ENCODE measurements at regions not wholly inside any gene's neighbourhood (a gene's known extent, or its start where the extent isn't known, plus 50 kb on each side); places are given as distances from the start of the nearest gene placed in this dataset.

DNA sequence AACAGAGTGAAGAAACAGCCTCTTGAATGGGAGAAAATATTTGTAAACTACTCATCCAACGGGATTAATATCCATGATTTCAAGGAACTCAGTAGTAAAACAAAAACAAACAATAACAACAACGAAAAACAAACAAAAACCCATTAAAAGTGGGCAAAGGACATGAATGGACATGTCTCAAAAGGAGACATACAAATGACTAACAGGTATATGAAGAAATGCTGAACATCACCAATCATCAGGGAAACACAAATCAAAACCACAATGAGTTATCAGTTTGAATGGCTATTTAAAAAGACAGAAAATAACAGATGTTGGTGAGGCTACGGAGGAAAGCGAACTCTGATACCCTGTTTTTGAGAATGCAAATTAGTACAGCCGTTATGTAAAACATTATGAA lies 224.8 kb upstream of the NRXN1 start:
- no peak for TF ChIP-seq POLR2A (IDR thresholded peaks at IDR 0.05; ENCODE audit: low read depth, low read length)
- DNase-seq (ENCODE audit: insufficient read length, low spot score) (no peak), FAIRE-seq (no peak)

DNA sequence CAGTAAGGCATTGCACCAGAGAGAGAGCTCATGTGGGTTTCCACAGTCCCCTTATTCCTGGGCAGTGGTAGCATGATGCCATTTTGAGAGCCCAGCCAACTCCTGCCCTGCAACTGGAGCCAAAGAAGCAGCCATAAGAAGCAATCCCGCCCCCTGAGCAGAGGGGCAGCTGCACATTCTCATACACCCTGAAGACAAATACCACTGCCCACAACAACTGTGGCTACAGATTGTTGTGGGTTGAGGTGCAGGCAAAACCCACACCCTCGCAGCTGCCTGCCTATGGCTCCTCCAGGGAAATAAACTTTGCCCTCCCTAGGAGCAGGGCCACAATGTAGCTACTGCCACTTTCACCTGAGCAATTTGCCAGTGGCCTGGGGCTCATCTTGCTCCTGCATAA lies 219.4 kb upstream of the NRXN1 start:
- FAIRE-seq = no peak
- TF ChIP-seq POLR2A (IDR thresholded peaks at IDR 0.05; ENCODE audit: low read depth, low read length) = no peak
- no peak for DNase-seq (ENCODE audit: insufficient read length, low spot score)

- no peak for TF ChIP-seq POLR2A (IDR thresholded peaks at IDR 0.05; ENCODE audit: low read depth, low read length)
These were observed 215.4 kb upstream of the NRXN1 start for GRCh38 chr2:51247252-51247805.

DNA sequence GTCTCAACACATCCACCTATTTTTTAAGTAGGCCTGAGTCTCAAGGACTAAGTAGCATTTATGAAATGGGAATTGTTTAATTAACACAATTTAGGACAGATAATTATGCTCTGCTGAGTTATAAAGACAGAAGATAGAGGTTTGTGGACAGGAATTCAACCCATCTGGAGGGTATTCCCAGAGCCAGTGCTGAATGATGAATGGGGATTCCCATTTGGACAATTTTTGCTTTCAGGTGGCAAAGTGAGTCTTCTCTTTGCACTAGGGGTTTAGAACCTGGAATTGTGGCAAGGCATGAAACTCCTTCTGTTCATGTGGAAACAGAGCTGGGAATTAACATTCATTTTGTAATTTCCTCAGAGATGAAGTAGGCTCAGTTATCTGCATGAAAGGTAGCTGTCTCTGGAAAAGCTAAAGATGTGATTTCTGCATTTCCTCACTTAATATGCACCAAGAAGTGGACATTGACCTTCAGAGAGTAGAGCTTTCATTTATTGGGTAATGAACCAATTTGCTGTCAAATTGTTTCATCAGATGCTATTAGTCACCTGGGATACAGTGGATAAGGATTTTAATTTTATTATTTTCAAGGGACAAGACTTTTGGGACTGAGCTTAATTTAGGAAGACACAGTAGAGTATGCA lies 212.1 kb upstream of the NRXN1 start:
- no peak for DNase-seq (ENCODE audit: insufficient read length, low spot score)
- TF ChIP-seq POLR2A (IDR thresholded peaks at IDR 0.05; ENCODE audit: low read depth, low read length) = no peak
- no peak for FAIRE-seq

More at GRCh38 chr2:51247252-51247805, 215.4 kb upstream of the NRXN1 start:
- no peak for FAIRE-seq
- DNase-seq (ENCODE audit: insufficient read length, low spot score) = no peak

DNA sequence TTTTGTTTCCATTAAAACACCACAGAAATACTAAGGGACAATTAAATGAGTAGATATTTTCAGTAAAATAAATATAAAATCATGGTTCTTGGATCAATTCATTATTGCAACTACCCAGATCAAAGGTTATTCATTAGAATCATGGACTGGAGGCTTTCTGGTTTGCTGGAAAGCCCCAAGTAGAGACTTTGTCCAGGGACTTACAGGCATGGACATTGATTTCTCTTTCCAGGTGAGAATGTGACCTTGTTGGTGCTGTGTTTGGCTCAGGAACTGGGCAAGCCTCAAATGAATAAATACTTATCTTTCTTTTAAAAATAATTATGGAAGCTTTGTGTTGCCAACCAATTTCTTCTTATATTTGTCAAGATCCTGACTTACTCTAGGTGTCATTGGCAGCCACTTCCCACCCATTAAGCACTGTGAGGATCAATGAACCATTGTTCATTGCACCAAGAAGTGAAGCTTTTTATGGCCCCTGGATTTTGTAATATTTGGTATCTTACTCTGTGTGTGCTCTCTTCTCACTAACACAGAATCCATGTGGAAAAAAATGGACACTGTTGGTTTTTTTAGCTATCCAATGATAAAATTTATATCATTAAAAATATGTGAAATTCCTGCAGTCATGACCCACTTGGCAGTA lies 205.8 kb upstream of the NRXN1 start:
- DNase-seq (ENCODE audit: insufficient read length, low spot score) (no peak), FAIRE-seq (no peak)
- TF ChIP-seq POLR2A (IDR thresholded peaks at IDR 0.05; ENCODE audit: low read depth, low read length) = no peak

- no peak for TF ChIP-seq POLR2A (IDR thresholded peaks at IDR 0.05; ENCODE audit: low read depth, low read length)
- DNase-seq (ENCODE audit: insufficient read length, low spot score) (no peak), FAIRE-seq (no peak)
These were observed 200.1 kb upstream of the NRXN1 start for GRCh38 chr2:51232027-51232426.

DNA sequence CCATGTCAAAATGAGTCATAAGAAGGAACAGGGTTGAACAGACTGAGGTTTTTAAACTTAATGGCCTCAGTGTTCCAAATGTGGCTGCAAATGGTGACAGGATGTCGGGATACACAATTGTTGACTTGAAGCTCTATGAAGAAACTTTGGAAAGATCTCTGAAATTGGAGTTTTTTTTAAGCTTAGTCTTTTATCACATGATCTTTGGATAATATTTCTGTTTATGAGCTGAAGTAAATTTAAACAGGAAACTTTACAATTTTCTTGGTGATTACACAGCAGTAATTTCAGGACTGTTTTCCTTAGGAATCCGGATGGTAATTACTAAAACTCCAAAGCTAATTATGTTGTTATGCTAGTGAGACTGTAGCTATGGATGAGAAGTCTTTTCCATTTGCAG lies 199.1 kb upstream of the NRXN1 start:
- no peak for TF ChIP-seq POLR2A (IDR thresholded peaks at IDR 0.05; ENCODE audit: low read depth, low read length)
- DNase-seq (ENCODE audit: insufficient read length, low spot score) (no peak), FAIRE-seq (no peak)

GRCh38 chr2:51225377-51225776 lies 193.4 kb upstream of the NRXN1 start:
- no peak for DNase-seq (ENCODE audit: insufficient read length, low spot score)
- no peak for FAIRE-seq
- no peak for TF ChIP-seq POLR2A (IDR thresholded peaks at IDR 0.05; ENCODE audit: low read depth, low read length)

GRCh38 chr2:51224790-51225189 lies 192.9 kb upstream of the NRXN1 start:
- TF ChIP-seq POLR2A (IDR thresholded peaks at IDR 0.05; ENCODE audit: low read depth, low read length) = no peak
- FAIRE-seq (no peak), DNase-seq (ENCODE audit: insufficient read length, low spot score) (no peak)

- no peak for DNase-seq (ENCODE audit: insufficient read length, low spot score)
- no peak for TF ChIP-seq POLR2A (IDR thresholded peaks at IDR 0.05; ENCODE audit: low read depth, low read length)
- no peak for FAIRE-seq
These were observed 190.2 kb upstream of the NRXN1 start for GRCh38 chr2:51222106-51222505.

DNA sequence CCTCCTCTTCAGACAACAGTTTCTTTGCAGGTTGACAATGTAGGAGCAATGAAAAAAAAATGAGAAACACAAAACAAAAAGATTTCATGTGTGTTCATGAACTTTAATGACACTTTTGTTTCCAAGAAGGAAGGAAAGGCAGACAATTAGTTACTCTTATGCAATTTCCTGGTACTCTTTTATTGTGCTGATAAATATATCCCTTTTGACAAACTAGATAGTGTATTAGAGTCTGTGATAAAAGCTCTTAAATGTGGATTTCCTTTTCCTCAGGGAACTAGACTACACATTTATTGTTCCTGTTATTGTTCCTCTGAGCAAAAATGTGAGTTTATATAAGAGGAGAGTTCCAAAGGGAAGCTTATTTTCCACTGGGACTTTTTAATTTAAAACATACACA lies 188.7 kb upstream of the NRXN1 start:
- FAIRE-seq (no peak), DNase-seq (ENCODE audit: insufficient read length, low spot score) (no peak)

DNA sequence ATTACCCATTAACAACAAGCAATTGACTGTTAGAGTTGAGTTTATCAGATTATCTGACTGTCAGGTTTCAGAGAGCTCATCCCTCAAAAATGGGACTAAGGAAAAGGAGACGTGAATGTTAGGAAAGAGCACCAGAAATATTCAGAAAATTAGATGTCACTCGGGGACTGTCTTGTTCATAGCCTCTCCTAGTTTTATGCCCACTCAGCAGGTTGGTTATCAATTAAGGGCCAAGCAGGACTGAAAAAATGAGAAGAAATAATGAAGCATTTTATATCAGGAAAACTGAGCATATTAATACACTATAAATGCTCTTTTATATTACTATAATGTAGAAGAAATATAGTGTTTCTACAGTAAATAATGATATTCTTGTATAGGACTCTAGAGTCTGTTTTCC lies 188.1 kb upstream of the NRXN1 start:
- TF ChIP-seq POLR2A (IDR thresholded peaks at IDR 0.05; ENCODE audit: low read depth, low read length) = no peak
- FAIRE-seq (no peak), DNase-seq (ENCODE audit: insufficient read length, low spot score) (no peak)

More for the DNA sequence above, 188.7 kb upstream of the NRXN1 start:
- TF ChIP-seq POLR2A (IDR thresholded peaks at IDR 0.05; ENCODE audit: low read depth, low read length) = no peak

DNA sequence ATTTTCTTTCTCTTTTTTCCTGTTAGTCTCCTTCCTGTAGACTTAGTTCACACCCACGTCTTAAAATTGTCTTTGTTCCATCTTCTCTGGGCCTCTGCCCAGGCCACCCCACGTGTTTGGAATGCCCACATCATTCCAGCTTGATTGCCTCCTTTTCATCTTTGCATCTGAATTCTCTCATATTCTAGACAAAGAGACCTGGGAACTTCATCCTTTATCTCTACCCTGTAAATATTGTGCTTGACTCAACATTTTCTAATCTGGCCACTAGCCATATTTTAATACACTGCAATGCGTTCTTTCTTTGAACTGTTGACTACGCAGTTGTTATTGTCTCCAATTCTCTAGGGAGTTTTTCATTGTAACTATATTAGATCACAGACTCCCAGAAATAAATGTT lies 187.5 kb upstream of the NRXN1 start:
- DNase-seq (ENCODE audit: insufficient read length, low spot score) (no peak), FAIRE-seq (no peak)
- no peak for TF ChIP-seq POLR2A (IDR thresholded peaks at IDR 0.05; ENCODE audit: low read depth, low read length)

GRCh38 chr2:51218047-51218446 lies 186.1 kb upstream of the NRXN1 start:
- no peak for DNase-seq (ENCODE audit: insufficient read length, low spot score)
- no peak for TF ChIP-seq POLR2A (IDR thresholded peaks at IDR 0.05; ENCODE audit: low read depth, low read length)
- no peak for FAIRE-seq

GRCh38 chr2:51213826-51214225 lies 181.9 kb upstream of the NRXN1 start:
- DNase-seq (ENCODE audit: insufficient read length, low spot score) (no peak), FAIRE-seq (no peak)
- TF ChIP-seq POLR2A (IDR thresholded peaks at IDR 0.05; ENCODE audit: low read depth, low read length) = no peak

Data from H54 (cell line).